GM12892 (cell line): ENCODE measurements at regions not wholly inside any gene's neighbourhood (a gene's known extent, or its start where the extent isn't known, plus 50 kb on each side); places are given as distances from the start of the nearest gene placed in this dataset.

Source experiments
- POLR2A ChIP-seq: IDR thresholded peaks from 2 replicates; pipeline ENCODE4 v1.6.1; 2011; ENCODE audit warnings: low read depth, low read length, control low read depth
- POLR2AphosphoS5 ChIP-seq: IDR thresholded peaks from 2 replicates; pipeline ENCODE4 v1.6.1; 2011; ENCODE audit warnings: low read depth, low read length, control low read depth
- TAF1 ChIP-seq: IDR thresholded peaks from 2 replicates; pipeline ENCODE4 v1.6.1; 2011; ENCODE audit warnings: low read depth, mild to moderate bottlenecking, control low read depth, low read length, borderline replicate concordance

DNA sequence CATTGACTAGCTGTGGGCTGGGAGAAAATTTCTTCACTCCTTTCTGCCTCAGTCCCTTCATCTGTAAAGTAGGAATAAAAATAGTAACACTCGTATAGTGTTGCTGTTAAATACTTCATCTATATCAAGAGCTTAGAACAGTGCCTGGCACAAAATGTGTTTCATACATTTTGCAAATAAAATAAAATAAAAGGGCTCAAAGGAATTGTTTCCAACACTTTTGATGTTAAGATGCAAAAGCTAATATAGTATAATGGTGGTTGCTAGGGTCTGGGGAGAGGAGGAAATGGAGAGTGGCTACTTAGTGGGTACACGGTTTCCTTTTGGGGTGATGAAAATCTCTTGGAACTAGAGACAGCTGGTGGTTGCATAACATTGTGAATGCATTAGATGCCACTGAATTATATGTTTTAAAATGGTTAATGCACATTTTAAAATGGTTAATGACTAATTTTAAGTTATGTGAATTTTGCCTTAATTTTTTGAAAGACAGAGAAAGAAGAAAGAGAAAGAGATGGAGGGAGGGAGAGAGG, 542.1 kb upstream of the ID2 start:
- TF ChIP-seq POLR2AphosphoS5 (no peak), TAF1 (no peak), POLR2A (no peak)
